Iris pigment epithelial cell (primary cell): ENCODE measurements at regions not wholly inside any gene's neighbourhood (a gene's known extent, or its start where the extent isn't known, plus 50 kb on each side); places are given as distances from the start of the nearest gene placed in this dataset.
A peak's percentile ranks its signal among the peaks of the same experiment; 100 is the strongest.
"Not testable (repeated sequence)": the region's sequence is repeated elsewhere in the genome, so short reads cannot be mapped to it uniquely, and the experiment has no call there.

Source experiments
- DNase-seq: peaks from one replicate; pipeline ENCODE4 v3.0.0-alpha.2; 2011; ENCODE audit warnings: low read depth

DNA sequence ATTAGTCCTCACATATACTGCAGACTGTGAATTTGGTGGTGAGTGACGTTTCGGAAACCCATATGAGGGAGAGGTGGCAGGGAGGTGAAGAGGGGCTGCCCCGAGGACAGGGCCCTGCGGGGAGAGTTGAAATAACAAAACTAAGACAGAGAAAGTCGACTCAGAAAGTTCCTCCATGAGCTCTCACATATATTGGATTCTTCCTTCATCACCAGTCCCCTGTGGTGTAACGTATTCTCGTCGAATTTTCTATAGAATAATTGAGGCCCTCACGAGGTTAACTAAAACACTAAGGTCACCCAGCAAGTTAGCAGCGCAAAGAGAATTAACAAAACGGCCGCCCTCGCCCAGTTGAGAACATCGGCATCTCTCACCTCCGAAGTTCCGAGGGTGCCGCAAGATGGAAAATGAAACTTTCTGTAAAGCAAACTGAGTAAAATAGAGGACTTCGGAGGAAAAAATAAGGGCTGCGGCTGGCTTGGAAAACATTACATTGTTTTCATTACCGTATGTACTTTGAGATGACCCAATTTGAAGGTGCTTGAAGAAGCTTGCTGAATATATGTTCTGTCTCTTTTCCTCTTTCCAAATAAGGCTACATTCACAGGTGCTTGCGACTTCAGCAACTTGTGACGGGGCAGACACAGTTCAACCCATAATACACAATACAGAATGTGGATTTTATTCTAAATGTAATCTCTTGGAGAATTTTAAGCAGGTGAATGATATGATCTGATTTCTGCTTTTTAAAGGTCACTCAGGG, 490.9 kb upstream of the JARID2 start:
- no peak for DNase-seq

DNA sequence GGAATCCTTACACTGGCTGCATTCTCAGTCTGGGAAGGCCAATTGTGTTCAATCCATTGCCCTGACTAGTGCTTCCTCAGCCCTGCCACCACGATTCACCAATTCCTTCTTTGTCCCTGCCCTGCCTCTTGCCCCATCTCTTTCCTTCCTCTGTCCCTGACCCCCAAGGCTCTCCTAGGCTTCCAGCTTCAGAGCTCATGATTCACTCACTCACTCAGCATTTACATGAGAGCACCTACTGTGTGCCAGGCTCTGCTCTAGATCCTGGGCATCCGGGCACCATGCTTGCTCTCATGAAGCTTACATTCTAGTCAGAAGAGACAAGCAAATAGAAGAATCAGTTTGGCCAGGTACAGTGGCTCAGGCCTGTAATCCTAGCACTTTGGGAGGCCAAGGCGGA, 489.5 kb upstream of the JARID2 start:
- DNase-seq = no peak

DNA sequence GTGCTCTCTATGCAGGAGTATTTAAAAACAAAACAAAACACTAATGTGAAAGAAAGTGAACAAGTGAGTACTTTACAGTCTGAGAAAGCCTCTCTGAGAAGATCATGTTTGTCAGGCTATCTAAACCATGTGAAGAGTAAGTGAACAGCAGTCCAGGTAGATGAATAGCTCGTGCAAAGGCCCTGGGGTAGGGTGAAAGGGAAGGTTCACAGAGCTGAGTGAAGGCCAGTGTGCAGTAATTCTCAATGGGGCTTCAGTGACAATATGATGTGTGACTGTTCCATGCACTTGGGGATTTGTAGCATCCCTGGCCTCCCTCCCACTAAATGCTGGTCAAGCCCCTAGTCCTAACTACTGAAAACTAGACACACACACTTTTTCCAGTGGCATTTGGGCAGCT, 488.9 kb upstream of the JARID2 start:
- DNase-seq = no peak

DNA sequence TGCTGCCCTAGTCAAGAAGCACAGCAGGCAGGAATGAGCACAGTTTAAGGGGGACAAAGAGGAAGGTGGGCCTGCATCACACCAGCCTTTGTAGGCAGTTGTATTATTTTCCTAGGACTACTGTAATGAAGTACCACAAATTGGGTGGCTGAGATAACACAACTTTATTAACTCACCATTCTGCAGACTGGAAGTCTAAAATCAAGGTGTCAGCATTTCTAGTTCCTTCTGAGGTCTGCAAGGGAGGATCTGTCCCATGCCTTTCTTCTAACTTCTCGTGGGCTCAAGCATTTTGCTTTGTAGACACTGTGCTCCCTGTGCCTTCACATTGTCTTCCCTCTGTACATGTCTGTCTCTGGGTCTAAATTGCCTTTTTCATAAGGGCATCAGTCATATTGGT, 488.5 kb upstream of the JARID2 start:
- DNase-seq = no peak

DNA sequence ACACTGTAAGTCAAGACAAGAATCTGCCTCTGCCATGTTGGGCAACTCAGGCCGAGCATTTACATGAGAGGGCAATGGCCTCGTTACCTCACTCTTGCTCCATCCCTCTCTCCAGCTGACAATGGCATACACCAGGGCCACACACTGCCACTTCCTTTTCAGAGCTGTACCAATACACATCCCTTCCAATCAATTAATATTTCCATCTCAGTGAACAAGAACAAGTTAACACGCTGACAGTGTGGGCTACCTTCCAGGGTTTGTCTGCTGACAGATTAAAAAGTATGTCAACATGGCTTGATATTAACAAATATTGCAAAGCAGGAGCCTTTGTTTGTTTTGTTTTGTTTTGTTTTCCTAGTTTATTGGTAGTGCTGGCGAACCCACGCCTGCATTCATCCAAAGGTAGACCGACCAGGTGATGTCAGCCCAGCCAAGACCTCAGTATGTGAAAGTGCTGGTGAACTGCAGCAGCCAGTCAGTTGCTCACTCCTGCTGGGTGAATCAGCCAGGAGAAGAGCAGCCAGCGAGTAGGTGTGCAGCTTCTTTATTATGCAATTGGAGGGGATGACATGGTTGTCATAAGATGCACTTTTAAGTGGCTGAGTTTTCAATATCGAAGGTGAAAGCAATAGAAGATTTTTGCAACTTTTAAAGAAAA, 487.3 kb upstream of the JARID2 start:
- peak; percentile 21 for DNase-seq

DNA sequence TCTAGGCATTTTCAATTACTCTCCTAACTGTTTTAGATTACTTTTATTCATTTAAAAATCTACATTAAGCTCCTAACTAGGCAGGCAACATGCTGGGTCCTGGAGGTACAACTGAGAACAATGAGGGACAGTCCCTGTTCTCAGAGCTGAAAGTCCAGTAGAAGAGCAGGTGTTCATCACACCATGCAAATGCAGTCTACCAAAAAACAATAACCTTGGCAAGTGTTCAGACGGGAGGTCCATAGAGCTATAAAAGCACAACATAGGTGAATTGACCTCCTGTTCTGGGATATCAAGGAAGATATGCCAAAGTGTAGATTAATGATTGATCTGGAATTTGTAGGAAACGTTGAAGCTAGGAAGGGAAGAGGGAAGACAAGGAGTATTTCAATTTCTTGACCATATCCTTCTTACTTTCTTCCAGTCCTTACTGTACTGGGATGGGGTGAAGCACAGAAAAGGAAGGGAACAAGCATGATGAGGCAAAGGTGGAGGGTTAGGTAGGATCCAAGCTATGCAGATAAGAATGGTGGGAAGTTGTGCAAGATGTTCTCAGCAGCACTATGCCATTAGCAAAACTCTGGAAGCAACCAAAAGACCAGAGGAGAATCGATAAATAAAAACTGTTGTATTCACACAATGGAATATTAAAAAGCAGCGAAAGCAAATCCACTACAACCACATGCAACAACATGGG, 485.7 kb upstream of the JARID2 start:
- no peak for DNase-seq

DNA sequence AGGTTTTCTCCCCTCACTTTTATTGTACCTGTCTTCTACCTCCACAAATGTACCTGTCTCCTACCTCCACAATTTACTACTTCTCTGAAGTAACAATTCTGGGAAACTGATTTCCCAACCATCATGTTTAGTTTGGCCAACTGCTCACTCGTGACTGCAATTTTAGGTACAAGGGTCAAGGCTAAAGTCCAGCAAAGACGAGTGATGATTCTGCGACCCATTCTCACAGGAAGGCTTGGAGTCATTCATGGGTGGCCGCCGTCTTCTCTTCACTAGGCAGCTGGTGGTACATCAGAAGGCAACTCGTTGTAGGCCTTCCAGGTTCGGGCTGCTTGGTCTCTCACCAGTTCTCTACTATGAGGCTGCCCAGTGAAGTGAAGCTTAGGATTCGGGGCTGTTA, 483.8 kb upstream of the JARID2 start:
- DNase-seq = no peak

DNA sequence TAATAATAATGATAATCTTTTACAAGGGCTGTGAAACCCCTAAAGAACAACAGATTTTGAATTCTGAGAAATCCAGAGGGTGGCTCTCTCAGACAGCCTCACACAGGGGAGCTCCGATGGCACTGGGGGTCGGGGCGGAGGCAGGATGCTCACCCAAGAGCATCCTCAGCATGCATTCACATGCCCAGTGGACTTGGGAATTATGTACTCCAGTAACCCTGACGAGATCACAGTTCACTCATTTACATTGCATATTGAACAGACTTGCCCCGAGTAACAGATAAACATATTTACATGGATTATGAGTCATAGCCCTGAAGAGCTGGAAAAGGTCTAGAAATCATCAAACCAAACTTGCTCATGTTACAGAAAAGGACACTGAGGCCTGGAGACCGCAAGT, 482.7 kb upstream of the JARID2 start:
- DNase-seq = peak; percentile 76

DNA sequence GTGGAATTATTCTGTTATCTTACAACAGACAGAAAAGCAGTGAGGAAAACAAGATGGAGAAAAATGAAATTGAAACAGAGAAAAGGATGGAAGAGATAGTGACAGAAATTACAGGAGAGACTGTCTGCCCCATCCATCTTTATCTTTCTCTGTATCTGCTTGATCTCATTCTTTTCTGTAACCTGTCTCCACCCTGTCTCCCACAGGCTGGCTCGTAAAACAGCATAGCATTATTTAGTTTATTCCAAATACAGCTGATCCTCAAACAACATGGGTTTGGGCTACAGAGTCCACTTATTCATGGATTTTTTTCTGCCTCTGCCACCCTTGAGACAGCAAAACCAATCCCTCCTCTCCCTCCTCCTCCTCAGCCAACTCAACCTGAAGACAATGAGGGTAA, 482.3 kb upstream of the JARID2 start:
- DNase-seq = no peak

DNA sequence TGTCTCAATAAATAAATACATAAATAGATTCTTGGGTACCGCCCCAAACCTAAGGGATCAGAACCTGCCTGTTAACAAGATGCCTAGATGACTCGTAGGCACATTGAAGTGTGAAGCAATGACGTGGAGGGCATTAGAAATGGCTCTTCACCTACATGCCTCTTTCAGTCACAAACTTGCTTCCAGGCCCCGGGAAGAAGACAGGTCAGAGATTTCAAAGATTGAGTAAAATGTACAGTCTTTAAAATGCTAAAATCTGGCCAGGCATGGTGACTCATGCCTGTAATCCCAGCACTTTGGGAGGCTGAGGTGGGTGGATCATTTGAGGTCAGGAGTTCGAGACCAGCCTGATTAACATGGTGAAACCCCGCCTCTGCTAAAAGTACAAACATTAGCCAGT, 480.8 kb upstream of the JARID2 start:
- peak; percentile 65 for DNase-seq

DNA sequence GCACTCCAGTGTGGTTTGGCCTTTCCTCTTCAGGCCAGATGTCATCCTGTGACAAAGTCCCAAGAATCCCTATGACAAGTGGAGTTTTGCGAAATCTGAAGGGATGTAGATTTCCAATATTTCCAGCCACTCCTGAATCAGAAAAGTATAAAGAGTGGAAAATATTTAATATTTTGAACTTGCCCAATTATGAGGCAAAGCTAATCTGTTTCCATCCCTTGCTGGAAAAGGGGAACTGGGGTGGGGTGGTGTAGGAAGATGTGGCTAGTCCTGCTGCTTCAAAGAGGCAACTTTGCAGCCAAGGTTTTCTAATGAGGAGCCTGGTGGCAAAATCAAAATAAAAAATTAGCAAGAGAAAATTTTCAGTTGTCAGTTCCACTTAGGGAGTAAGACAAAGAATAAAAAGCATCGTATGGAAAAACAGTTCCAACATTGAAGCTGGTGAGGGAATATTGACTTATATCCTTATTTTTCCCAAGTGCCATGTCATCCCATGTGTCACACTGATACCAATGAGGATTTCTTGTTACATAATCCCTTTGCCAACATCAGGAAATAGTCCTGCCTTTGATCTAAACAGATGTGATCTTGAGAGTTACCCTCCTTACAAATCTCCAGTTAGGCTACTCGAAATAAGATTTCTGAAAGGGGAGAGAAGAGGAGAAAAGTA, 480.0 kb upstream of the JARID2 start:
- DNase-seq = no peak

DNA sequence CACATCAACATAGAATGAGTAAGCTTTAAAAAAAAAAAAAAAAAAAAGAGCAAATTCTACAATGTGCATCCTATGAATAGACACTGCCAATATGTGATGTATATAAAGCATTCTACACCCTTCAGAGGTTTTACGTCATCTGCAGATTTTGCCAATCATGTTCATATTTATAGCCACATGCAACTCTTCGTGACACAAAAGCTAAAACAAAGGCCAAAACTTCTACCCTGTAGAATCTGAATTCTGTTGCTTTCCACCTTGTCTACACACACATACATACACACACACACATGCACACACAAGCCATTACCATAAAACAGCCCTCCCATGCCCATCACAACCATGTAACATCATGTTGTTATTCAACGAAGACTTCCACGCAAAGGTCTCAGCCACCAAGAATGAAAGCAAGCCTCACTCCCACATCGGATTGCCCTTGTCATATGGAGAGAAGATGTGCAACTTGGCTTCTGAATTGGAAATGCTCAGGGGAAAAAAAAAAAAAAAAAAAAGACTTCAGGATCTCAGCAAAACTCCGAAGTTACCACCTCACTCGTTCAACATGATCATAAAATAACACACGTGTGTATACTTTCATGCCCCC, 479.4 kb upstream of the JARID2 start:
- DNase-seq = no peak

DNA sequence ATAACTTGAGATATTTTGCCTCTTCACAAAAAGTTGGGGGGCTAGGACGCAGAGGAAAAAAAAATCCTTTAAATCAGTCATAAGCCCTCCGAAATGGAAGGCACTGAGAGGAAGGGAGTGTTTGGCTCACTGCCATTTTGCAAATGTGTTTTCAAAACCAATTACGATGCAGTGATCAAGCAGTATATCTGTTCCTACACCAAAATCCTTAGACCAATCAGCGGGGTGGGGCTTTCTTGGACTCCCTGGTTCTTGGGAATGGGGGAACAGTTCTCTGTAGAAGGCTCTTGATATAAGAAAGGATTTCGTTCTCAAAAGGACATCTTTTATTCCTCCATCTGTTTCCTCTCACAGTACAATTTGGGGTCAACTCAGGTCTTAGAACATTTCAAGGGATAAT, 478.6 kb upstream of the JARID2 start:
- no peak for DNase-seq

DNA sequence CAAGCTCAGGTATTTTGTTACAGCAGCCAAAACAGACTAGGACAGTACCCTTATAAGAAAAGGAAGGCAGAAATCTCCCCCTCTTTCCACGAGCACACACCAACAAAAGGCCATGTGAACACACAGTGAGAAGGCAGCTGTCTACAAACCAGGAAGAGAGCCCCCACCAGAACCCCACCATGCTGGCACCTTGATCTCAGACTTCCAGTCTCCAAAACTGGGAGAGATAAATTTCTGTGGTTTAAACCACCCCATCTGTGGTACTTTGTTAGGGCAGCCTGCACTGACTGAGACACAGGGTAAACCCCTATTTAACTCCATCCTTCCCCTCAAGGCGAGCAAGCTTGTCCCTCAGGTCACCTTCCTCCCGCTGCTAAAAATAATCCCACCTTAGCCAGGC, 475.8 kb upstream of the JARID2 start:
- no peak for DNase-seq

DNA sequence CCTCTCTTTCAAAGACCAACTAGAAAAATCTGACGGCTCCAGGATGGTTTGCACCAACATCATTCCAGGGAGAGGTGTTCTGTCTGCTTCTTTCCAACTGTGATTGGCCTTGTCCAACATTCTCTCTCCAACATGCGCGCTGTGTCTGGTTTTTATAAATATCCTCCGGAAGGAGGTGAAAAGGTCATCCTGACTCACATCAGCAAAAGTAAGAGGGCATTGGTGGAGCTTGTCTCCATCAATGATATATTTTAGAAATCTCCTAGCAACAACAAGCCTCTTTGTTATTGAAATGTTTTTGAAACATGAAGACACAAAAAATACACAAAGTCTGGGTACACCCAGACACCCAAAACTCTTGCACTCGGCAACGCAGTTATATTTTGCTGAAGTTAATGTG, 475.3 kb upstream of the JARID2 start:
- peak; percentile 86 for DNase-seq

DNA sequence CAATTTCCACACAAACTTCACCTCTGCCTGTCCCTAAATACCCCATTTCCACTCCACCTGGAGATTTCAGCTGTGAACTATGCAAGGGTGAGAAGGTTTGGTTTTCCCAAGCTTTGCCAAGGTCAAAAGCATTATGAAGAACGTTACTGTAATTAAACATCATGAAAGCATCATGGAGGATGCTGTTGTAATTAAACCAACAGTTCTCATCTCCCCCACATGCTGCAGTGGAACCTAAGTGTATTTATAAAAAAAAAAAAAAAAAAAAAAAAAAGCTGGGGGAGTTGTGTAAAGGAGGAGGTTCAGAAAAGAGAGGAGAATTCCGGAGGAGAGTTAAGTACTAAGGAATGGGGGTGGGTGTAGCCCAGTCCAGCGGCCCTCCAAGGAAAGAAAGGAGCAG, 474.9 kb upstream of the JARID2 start:
- no peak for DNase-seq

DNA sequence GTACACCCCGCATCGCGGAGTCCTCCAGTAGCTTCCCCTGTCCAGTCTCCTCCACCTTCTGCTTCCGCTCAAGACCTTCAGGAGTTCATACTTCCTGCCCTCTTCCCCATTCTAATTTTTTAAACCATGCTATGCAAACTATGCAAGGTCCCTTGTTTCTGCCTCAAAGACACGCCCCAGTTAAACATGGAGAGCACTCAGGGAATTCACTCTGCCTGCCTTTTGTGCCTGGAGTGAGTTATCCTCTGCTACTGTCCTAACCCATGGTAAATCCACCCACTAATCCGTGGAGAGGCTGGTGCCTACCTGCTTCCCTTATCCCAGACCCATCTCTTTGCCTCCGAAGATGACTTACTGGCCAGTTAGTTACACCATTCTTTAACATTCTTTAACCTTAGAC, 473.7 kb upstream of the JARID2 start:
- no peak for DNase-seq

DNA sequence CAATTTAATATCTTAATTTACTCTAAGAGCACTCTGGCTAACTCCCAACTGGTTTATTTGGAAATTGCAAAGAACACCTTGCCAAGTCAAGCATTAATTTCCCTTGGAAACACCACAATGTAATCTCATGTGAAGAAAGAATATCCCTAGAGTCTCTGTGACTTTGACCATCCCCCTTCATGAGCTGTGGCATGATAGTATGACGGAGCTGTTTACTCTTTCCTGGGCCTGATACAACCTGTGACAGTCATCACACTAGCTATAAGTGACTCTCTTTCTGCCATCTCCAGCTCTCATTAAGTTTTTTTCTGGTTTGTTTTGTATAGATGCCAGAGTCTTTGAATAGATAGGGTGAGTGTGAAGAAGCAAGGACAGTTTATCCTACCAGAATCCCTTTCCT, 470.3 kb upstream of the JARID2 start:
- no peak for DNase-seq

DNA sequence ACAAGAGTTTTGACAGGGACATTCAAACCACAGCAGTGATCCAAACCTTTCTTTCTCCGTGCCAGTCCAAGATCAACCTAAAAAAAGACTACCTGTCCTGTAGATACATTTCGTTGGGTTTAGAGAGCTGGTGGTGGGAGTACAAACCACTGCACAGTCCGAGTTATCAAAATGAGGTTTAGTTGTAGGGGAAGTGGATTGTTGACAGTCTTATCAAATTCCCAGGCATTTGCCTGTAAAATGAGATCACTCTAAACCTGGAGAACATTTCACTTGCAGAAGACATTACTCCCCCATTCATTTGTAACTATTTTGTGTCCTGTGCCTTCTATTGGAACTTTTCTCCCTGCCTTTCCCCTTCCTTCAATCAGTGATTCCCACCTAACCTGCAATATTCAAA, 469.6 kb upstream of the JARID2 start:
- DNase-seq = no peak

DNA sequence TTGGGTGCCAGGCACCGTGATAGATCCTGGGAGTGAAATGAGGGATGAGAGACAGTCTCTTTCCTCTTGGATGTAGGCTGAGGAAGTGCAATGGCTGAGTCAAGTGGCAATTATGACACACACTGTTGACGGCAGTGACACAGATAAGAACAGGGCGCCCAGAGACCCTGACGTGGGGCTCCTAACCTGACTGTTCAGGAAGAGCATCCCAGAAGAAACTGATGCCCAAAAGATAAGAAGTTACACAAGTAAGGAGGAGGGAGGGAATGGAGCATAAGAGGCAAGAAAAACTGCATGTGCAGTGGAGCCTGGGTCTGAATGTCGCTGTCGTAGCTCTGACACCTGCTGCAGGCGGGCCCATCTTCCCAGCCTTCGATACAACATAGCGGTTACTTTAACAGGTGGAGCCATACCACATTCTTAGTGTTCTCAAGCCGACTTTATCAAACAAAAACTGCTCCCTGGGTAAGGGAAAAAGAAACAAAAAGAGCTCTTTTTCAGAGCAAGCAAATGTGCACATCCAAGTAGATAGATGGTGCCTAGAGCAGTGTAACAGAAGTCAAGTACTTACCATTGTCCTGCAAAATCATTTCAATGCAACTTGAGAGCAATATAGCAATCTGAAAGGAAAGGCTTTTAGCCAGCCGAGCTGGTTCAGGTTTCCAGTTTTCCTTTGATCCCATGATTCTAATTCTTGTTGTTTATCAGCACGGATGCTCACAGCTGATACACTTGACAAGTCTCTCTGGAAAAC, 463.9 kb upstream of the JARID2 start:
- DNase-seq = no peak

DNA sequence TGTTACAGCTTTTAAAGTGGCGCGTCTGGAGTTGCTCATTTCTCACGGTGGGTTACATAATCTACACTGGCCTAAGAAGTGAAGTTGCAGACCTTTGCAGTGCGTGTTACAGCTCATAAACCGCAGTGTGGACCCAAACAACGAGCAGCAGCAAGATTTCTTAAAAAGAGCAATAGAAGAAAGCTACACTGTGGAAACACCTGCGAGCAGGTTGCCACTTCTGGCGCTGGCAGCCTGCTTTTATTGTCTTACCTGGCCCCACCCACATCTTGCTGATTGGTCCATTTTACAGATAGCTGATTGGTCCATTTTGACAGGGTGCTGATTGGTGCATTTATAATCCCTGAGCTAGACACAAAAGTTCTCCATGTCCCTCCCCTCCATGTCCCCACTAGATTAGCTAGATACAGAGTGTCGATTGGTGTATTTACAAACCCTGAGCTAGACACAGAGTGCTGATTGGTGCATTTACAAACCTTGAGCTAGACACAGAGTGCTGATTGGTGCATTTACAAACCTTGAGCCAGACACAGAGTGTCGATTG, 462.9 kb upstream of the JARID2 start:
- not testable (repeated sequence) for DNase-seq
